ENCODE measurements at regions not wholly inside any gene's neighbourhood (a gene's known extent, or its start where the extent isn't known, plus 50 kb on each side); places are given as distances from the start of the nearest gene placed in this dataset.

- no peak overlapping the region for H3K9ac ChIP-seq (ENCODE audit: low read length)
- BruUV-seq (replicated peaks): no TSS peak
- no peak for TF ChIP-seq SIN3A (IDR thresholded peaks at IDR 0.05; ENCODE audit: low read depth)
- TF ChIP-seq EGR1 (IDR thresholded peaks at IDR 0.05; ENCODE audit: low read depth): no peak
- TF ChIP-seq, protein P1, sequence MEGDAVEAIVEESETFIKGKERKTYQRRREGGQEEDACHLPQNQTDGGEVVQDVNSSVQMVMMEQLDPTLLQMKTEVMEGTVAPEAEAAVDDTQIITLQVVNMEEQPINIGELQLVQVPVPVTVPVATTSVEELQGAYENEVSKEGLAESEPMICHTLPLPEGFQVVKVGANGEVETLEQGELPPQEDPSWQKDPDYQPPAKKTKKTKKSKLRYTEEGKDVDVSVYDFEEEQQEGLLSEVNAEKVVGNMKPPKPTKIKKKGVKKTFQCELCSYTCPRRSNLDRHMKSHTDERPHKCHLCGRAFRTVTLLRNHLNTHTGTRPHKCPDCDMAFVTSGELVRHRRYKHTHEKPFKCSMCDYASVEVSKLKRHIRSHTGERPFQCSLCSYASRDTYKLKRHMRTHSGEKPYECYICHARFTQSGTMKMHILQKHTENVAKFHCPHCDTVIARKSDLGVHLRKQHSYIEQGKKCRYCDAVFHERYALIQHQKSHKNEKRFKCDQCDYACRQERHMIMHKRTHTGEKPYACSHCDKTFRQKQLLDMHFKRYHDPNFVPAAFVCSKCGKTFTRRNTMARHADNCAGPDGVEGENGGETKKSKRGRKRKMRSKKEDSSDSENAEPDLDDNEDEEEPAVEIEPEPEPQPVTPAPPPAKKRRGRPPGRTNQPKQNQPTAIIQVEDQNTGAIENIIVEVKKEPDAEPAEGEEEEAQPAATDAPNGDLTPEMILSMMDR (IDR thresholded peaks at IDR 0.05 in 2 of 3, conservative IDR thresholded peaks at IDR 0.05 in 1 of 3; ENCODE audit: borderline replicate concordance in 1 of 3, insufficient read depth in 1 of 3, low read depth in 2 of 3, low read length in 2 of 3): no peak
- no peak for TF ChIP-seq ZFX (IDR thresholded peaks at IDR 0.05)
- TF ChIP-seq, protein P2, sequence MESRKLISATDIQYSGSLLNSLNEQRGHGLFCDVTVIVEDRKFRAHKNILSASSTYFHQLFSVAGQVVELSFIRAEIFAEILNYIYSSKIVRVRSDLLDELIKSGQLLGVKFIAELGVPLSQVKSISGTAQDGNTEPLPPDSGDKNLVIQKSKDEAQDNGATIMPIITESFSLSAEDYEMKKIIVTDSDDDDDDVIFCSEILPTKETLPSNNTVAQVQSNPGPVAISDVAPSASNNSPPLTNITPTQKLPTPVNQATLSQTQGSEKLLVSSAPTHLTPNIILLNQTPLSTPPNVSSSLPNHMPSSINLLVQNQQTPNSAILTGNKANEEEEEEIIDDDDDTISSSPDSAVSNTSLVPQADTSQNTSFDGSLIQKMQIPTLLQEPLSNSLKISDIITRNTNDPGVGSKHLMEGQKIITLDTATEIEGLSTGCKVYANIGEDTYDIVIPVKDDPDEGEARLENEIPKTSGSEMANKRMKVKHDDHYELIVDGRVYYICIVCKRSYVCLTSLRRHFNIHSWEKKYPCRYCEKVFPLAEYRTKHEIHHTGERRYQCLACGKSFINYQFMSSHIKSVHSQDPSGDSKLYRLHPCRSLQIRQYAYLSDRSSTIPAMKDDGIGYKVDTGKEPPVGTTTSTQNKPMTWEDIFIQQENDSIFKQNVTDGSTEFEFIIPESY (IDR thresholded peaks at IDR 0.05; ENCODE audit: extremely low read depth, insufficient replicate concordance, low read length): no peak
- TF ChIP-seq ZNF274 (IDR thresholded peaks at IDR 0.05; ENCODE audit: low read depth, low read length): no peak
- no peak for TF ChIP-seq SP1 (IDR thresholded peaks at IDR 0.05; ENCODE audit: low read depth)
- TF ChIP-seq POLR2A (IDR thresholded peaks at IDR 0.05; ENCODE audit: borderline replicate concordance, extremely low read depth, insufficient read depth, insufficient read length): no peak
- no peak for TF ChIP-seq RAD21 (IDR thresholded peaks at IDR 0.05; ENCODE audit: low read depth)
- no peak for TF ChIP-seq FOSL1 (IDR thresholded peaks at IDR 0.05; ENCODE audit: low read depth)
- no peak for TF ChIP-seq ELF1 (IDR thresholded peaks at IDR 0.05; ENCODE audit: borderline replicate concordance, low read depth)
- no peak for TF ChIP-seq REST (IDR thresholded peaks at IDR 0.05; ENCODE audit: low read depth)
- no peak for TF ChIP-seq EZH2 (IDR thresholded peaks at IDR 0.05)
- TF ChIP-seq ATF3 (IDR thresholded peaks at IDR 0.05): no peak
- no peak for TF ChIP-seq MAX (IDR thresholded peaks at IDR 0.05)
- no peak for TF ChIP-seq SRF (IDR thresholded peaks at IDR 0.05; ENCODE audit: low read depth)
- TF ChIP-seq TCF7L2 (IDR thresholded peaks at IDR 0.05; ENCODE audit: borderline replicate concordance, extremely low read depth, insufficient read depth, insufficient read length): no peak
- TF ChIP-seq POLR2AphosphoS5 (IDR thresholded peaks at IDR 0.05; ENCODE audit: low read depth, low read length): no peak
- TF ChIP-seq CEBPB (IDR thresholded peaks at IDR 0.05; ENCODE audit: low read depth): no peak
- ChIA-PET CTCF (no interaction called here), RAD21 (ENCODE audit: low non-redundant PET in 1 of 2, low total read pairs in 2 of 2, uncharacterized antibody in 2 of 2, unreplicated experiment in 2 of 2) (no interaction called here), POLR2A (no interaction called here)
- H2AFZ ChIP-seq (ENCODE audit: low read depth, low read length, poor library complexity, severe bottlenecking): no peak overlapping the region
- no peak for DNase-seq (ENCODE audit: low read depth, low spot score)
- no peak for ATAC-seq
- H3K4me2 ChIP-seq (ENCODE audit: low read length): no peak overlapping the region
- no peaks in the 10 kb centered on the region for H3K36me3 ChIP-seq (ENCODE audit: control insufficient read depth in 1 of 2, insufficient read depth in 2 of 2, low read length in 2 of 2)
- no peaks in the 10 kb centered on the region for H3K4me1 ChIP-seq (ENCODE audit: control insufficient read depth in 1 of 2, insufficient read depth in 2 of 2, low read length in 2 of 2)
- H3K4me3 ChIP-seq (replicated peaks in 1 of 2; ENCODE audit: low read depth in 1 of 2, low read length in 2 of 2): no peak overlapping the region
- no peaks in the 10 kb centered on the region for H3K27me3 ChIP-seq (ENCODE audit: insufficient read depth, low read length)
- H4K20me1 ChIP-seq (ENCODE audit: insufficient read depth): no peaks in the 10 kb centered on the region
- intact Hi-C loops (cut with micrococcal nuclease): no loop called here
- H3K27ac ChIP-seq (ENCODE audit: low read depth, low read length): no peak overlapping the region
- no peaks in the 10 kb centered on the region for H3K9me2 ChIP-seq (ENCODE audit: insufficient read depth)
- H3K9me3 ChIP-seq (ENCODE audit: control insufficient read depth in 1 of 2, insufficient read depth in 1 of 2, low read depth in 1 of 2, low read length in 2 of 2): no peaks in the 10 kb centered on the region
- no peaks in the 10 kb centered on the region for H3K79me2 ChIP-seq (ENCODE audit: insufficient read depth, low read length)
These were observed 522.6 kb downstream of the BNC2 start for GRCh38 chr9:16347886-16348285.
